ENCODE measurements at regions not wholly inside any gene's neighbourhood (a gene's known extent, or its start where the extent isn't known, plus 50 kb on each side); places are given as distances from the start of the nearest gene placed in this dataset.

GRCh38 chr22:19626666-19627065 is 87.6 kb upstream of the SEPTIN5 start:
- Mint-ChIP-seq H3K36me3 (no peaks in the 10 kb centered on the region), H3K27ac (no peak overlapping the region), H3K9me3 (no peaks in the 10 kb centered on the region), H3K4me1 (peaks cover 23% of the 10 kb centered on the region), H3K4me3 (no peak overlapping the region), H3K27me3 (peaks cover 47% of the 10 kb centered on the region)
- no peak for ATAC-seq

DNA sequence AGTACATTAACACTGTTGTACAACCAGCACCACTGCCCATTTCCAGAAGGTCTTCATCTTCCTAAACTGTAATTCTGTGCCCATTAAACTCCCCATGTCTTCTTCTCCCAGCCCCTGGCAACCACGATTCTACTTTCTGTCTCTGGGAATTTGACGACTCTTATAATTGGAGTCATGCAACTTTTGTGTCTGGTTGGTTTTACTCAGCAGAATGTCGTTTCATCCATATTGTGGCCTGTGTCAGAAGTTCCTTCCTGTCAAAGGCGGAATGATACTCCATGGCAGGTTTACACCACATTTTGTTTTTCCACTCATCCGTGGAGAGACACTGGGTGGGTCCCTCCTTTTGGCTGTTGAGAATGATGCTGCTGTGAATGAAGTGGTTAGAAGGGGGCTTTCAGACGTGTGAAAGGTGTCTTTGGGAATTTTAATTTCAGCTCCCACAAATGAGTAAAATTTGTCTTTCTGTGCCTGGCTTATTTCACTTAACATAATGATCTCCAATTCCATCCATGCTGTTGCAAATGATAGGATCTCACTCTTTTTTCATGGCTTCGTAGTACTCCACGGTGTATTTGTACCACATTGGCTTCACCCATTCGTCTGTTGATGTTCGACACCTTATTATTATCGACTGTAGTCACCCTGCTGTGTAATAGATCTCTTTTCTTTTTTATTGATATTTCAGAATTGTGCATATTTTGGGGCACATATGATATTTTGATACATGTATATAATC is 86.1 kb upstream of the SEPTIN5 start:
- peaks cover 47% of the 10 kb centered on the region for H3K27me3 Mint-ChIP-seq
- H3K27ac Mint-ChIP-seq, result no peak overlapping the region

GRCh38 chr22:19629331-19629719 is 85.0 kb upstream of the SEPTIN5 start:
- Mint-ChIP-seq H3K27me3 (peaks cover 46% of the 10 kb centered on the region), H3K36me3 (no peaks in the 10 kb centered on the region), H3K9me3 (no peaks in the 10 kb centered on the region), H3K4me3 (no peak overlapping the region), H3K4me1 (peaks cover 7% of the 10 kb centered on the region), H3K27ac (no peak overlapping the region)
- no peak for ATAC-seq

More for the DNA sequence above, 86.1 kb upstream of the SEPTIN5 start:
- Mint-ChIP-seq H3K4me1 (peaks cover 8% of the 10 kb centered on the region), H3K36me3 (no peaks in the 10 kb centered on the region), H3K9me3 (no peaks in the 10 kb centered on the region), H3K4me3 (no peak overlapping the region)
- no peak for ATAC-seq

- Mint-ChIP-seq H3K4me3 (no peak overlapping the region), H3K27ac (no peak overlapping the region), H3K4me1 (peaks cover 7% of the 10 kb centered on the region), H3K9me3 (no peaks in the 10 kb centered on the region), H3K36me3 (no peaks in the 10 kb centered on the region), H3K27me3 (peaks cover 42% of the 10 kb centered on the region)
- ATAC-seq, result peak; percentile 90
Observed at GRCh38 chr22:19629720-19630419, 84.4 kb upstream of the SEPTIN5 start.

- Mint-ChIP-seq H3K4me1 (peaks cover 7% of the 10 kb centered on the region), H3K9me3 (no peaks in the 10 kb centered on the region), H3K27me3 (peaks cover 39% of the 10 kb centered on the region), H3K27ac (no peak overlapping the region), H3K36me3 (no peaks in the 10 kb centered on the region), H3K4me3 (no peak overlapping the region)
- no peak for ATAC-seq
Observed at GRCh38 chr22:19630614-19631013, 83.7 kb upstream of the SEPTIN5 start.

DNA sequence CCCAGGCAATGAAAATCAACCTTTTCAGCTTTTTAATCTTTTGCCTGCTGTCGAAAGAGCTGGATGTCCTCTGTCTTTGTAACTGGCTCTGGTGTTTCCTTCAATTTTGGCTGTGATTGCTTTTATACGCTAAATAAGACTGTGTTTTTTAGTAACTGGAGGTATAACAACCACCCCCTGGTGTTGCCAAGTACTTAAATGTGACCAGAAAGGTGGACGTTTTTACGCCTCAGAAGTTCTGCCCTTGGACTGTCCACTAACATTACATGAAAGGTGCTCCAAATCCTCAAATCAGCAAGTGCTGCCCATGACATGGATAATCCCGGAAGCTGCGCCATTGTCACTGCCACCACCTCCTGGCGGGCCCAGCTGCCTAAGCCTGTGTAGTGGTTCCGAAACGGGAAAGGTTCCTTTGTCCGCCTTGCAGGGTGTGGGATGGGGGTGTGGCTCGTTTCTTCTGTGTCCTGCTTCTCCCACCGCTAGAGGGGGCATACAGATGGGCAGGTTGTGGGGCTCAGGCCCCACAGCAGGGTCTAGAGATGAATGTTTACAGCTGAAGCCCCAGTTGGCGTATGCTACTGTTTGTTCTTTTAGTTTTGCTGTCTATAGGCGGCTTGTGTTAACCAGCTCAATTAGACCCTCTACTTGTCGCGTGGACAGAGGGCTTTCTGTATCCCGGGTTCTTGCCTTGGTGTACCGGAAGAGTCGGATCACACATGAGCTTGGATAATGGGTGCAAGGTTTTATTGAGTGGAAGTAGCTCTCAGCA is 82.2 kb upstream of the SEPTIN5 start:
- H3K27me3 Mint-ChIP-seq, result peaks cover 30% of the 10 kb centered on the region
- no peak overlapping the region for H3K27ac Mint-ChIP-seq
- H3K4me3 Mint-ChIP-seq, result no peak overlapping the region

DNA sequence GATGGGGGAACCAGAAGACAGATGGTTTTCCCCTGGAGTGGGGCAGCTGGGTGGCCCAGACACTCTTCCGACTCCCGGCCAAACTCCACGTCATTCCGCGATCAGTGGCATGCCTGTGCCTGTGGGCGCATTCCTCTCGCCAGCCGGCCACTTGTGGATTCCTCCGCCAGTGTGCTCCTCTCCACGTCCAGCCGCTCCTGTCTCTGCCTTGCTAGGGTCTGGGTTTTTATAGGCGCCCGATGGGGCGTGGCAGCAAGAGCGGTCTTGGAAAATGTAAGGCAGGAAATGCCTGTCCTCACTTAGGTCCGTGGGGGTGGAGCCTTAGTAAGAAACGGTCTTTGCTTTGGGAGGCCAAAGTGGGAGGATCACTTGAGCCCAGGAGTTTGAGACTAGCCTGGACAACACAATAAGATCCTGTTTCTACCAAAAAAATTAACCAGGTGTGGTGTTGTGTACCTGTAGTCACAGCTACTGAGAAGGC is 81.6 kb upstream of the SEPTIN5 start:
- no peak overlapping the region for H3K27ac Mint-ChIP-seq
- no peak for ATAC-seq
- H3K4me3 Mint-ChIP-seq, result no peak overlapping the region
- H3K4me1 Mint-ChIP-seq, result peaks cover 7% of the 10 kb centered on the region
- peaks cover 26% of the 10 kb centered on the region for H3K27me3 Mint-ChIP-seq
- no peaks in the 10 kb centered on the region for H3K36me3 Mint-ChIP-seq
- H3K9me3 Mint-ChIP-seq, result no peaks in the 10 kb centered on the region

More for the DNA sequence above, 82.2 kb upstream of the SEPTIN5 start:
- no peaks in the 10 kb centered on the region for H3K9me3 Mint-ChIP-seq
- peaks cover 7% of the 10 kb centered on the region for H3K4me1 Mint-ChIP-seq
- H3K36me3 Mint-ChIP-seq, result no peaks in the 10 kb centered on the region
- ATAC-seq, result no peak

DNA sequence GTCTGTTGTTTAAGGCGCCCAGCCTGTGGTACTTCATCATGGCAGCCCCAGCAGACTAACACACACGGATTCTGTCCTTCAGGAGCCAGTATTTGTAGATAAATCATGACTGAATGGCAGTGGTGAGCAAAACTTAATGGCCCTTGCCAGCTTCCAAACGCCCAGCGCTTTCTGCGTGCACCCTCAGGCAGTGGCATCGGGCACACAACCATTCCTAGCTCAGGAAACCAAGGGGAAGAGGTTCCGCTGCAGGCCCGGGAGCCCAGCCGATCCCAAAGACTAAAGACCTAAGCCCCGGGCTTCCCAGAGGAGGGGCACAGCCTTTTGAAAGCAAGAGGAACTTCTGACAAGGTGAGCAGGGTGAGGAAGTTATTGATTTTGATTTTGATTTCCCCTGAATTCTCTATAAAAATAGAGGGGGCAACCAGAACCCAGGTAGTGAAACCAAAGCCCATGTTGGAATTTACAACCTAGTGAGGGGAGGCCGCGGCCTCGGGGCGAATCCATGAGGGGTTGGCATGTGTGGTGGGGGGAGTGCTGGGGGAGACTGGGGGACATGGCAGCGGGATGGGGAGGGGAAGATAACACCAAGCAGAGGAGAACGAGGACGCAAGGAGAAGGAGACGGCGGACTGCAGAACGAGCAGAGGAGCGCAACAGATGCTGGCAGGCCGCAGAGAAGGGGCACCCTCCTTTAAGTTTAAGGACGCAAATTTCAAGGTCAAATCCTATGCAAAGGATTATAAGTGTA is 79.9 kb upstream of the SEPTIN5 start:
- no peak for ATAC-seq
- Mint-ChIP-seq H3K27ac (no peak overlapping the region), H3K36me3 (no peaks in the 10 kb centered on the region), H3K9me3 (no peaks in the 10 kb centered on the region), H3K27me3 (peaks cover 13% of the 10 kb centered on the region), H3K4me3 (no peak overlapping the region), H3K4me1 (peaks cover 7% of the 10 kb centered on the region)

DNA sequence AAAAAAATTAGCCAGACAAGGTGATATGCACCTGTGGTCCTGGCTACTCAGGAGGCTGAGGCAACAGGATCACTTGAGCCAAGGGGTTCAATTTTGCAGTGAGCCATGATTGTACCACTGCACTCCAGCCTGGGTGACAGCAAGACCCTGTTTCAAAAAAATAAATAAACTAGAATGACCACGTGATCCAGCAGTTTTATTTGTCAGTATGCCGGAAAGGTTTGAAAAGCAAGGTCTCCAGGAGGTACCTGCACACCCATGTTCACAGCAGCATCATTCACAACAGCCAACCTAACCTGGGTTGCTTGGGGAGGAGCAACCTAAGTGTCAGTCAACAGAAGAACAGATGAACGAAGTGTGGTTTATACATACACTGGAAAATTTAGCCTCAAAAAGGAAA is 78.7 kb upstream of the SEPTIN5 start:
- peaks cover 15% of the 10 kb centered on the region for H3K27me3 Mint-ChIP-seq
- no peaks in the 10 kb centered on the region for H3K9me3 Mint-ChIP-seq
- no peak overlapping the region for H3K4me3 Mint-ChIP-seq
- ATAC-seq, result no peak
- H3K36me3 Mint-ChIP-seq, result no peaks in the 10 kb centered on the region
- no peaks in the 10 kb centered on the region for H3K4me1 Mint-ChIP-seq
- H3K27ac Mint-ChIP-seq, result no peak overlapping the region

- H3K4me3 Mint-ChIP-seq, result no peak overlapping the region
Observed at GRCh38 chr22:19636696-19637407, 77.5 kb upstream of the SEPTIN5 start.

DNA sequence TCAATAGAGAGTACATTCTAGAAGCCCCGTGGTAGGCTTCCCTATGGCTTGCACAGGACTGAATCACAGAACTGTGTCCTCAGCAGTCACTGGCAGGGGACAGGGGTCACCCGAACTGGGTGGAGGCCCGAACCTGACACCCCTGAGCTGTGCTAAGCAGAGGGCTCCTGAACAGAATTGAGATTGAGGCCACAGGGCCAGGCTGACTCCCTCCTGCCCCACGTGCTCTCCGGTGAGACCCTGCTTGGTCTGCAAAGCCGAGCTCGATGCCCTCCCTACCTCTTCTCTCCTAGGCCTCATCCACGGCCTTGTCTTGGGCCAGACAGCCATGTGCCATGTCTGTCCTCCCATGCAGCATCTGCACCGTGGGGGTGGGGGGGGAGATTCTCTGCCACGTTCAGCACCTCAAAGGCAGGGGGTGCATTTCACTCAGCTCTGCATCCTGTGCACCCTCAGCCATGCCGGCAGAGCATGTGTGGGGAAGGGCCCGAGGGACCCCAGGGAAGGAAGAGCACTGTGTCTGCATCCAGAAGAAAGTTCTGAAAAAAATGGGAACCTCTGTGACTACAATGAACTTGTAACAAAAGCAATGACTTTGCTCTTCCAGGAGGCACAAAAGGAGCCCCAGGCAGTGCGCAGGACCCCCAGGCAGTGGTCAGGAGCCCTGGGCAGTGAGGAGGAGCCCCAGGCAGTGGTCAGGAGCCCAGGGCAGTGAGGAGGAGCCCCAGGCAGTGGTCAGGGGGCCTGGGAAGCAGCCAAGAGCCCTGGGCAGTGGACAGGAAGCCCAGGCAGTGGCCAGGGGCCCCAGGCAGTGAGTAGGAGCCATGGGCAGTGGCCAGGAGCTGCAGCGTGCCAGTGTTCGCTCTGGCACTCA is 76.7 kb upstream of the SEPTIN5 start:
- H3K4me1 Mint-ChIP-seq, result no peaks in the 10 kb centered on the region

More at GRCh38 chr22:19636696-19637407, 77.5 kb upstream of the SEPTIN5 start:
- Mint-ChIP-seq H3K9me3 (no peaks in the 10 kb centered on the region), H3K27me3 (peaks cover 24% of the 10 kb centered on the region), H3K36me3 (no peaks in the 10 kb centered on the region), H3K27ac (no peak overlapping the region), H3K4me1 (no peaks in the 10 kb centered on the region)
- ATAC-seq, result no peak

DNA sequence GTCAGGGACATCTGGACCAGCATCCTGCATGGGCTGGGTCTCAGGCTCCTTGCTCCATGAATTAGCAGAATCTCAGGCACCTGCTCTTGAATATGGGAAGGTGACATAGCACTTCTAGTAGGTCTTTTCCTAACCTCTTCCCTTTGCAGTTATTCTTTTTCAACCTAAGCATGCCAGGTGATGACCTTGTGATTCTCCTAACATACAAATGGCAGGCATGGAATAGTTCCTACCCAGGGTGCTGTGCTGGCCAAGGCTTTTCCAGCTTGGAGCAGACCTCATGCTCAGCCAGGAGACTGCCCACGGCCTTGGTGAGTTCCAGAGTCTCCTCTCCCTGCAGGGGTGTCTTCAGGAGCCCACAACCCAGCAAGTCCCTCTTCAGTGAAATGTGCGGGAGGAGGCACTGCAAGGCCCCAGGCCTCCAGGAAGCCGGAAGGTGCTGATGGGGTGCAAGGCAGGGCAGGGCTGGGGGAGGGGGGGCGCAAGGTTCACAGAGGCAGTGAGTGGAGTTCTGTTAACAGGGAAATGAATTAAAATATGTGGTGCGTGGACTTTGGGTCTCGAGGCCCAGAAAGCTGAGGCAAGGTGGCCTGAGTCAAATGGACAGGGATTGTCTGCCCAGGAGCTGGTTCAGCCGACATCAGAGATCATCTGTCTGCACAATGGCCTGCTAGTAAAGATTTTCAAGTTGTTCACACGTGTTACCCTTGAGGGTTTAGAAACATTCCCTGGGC is 75.9 kb upstream of the SEPTIN5 start:
- Mint-ChIP-seq H3K9me3 (no peaks in the 10 kb centered on the region), H3K36me3 (no peaks in the 10 kb centered on the region), H3K27ac (no peak overlapping the region), H3K4me1 (no peaks in the 10 kb centered on the region), H3K4me3 (no peak overlapping the region), H3K27me3 (peaks cover 29% of the 10 kb centered on the region)
- no peak for ATAC-seq

More for the DNA sequence above, 76.7 kb upstream of the SEPTIN5 start:
- Mint-ChIP-seq H3K9me3 (no peaks in the 10 kb centered on the region), H3K27me3 (peaks cover 24% of the 10 kb centered on the region), H3K4me3 (no peak overlapping the region), H3K27ac (no peak overlapping the region), H3K36me3 (no peaks in the 10 kb centered on the region)
- ATAC-seq, result peak; percentile 18

- no peak overlapping the region for H3K4me3 Mint-ChIP-seq
- no peaks in the 10 kb centered on the region for H3K36me3 Mint-ChIP-seq
- no peaks in the 10 kb centered on the region for H3K4me1 Mint-ChIP-seq
- H3K27ac Mint-ChIP-seq, result no peak overlapping the region
- peak; percentile 24 for ATAC-seq
- H3K27me3 Mint-ChIP-seq, result peaks cover 41% of the 10 kb centered on the region
- no peaks in the 10 kb centered on the region for H3K9me3 Mint-ChIP-seq
Observed at GRCh38 chr22:19639610-19640135, 74.6 kb upstream of the SEPTIN5 start.

Data from stimulated activated memory B cell treated with anti-CD40 and anti-IgM and Interleukin-4, amounts not matched to agents 10 μg/mL and 1 μg/mL and 100 μg/mL, for 72 hours (primary cell).